ENCODE measurements at regions not wholly inside any gene's neighbourhood (a gene's known extent, or its start where the extent isn't known, plus 50 kb on each side); places are given as distances from the start of the nearest gene placed in this dataset.

- TF ChIP-seq POLR2A (IDR thresholded peaks at IDR 0.05): no peak
- TF ChIP-seq CTCF (IDR thresholded peaks at IDR 0.05 in 8 of 11, conservative IDR thresholded peaks at IDR 0.05 in 3 of 11): no peak
- no peak for TF ChIP-seq POLR2AphosphoS5 (IDR thresholded peaks at IDR 0.05)
These were observed 204.6 kb downstream of the OPA1 start for GRCh38 chr3:193797566-193797965.
